ENCODE measurements at regions not wholly inside any gene's neighbourhood (a gene's known extent, or its start where the extent isn't known, plus 50 kb on each side); places are given as distances from the start of the nearest gene placed in this dataset.
A peak's percentile ranks its signal among the peaks of the same experiment; 100 is the strongest.

GRCh38 chr17:70588003-70588402, 418.7 kb downstream of the KCNJ2 start:
- no peak for TF ChIP-seq MAX (IDR thresholded peaks at IDR 0.05; ENCODE audit: insufficient read depth, insufficient read length)
- TF ChIP-seq POLR2A (IDR thresholded peaks at IDR 0.05; ENCODE audit: low read depth, low read length): no peak
- TF ChIP-seq FOS (IDR thresholded peaks at IDR 0.05; ENCODE audit: borderline replicate concordance, insufficient read depth, low read length): no peak
- no peak for TF ChIP-seq MYC (IDR thresholded peaks at IDR 0.05; ENCODE audit: low read depth, low read length)
- no peak for TF ChIP-seq CTCF (IDR thresholded peaks at IDR 0.05; ENCODE audit: extremely low read depth in 1 of 2, insufficient read depth in 1 of 2, low read depth in 1 of 2, low read length in 2 of 2)
- no peak for TF ChIP-seq POLR2AphosphoS5 (IDR thresholded peaks at IDR 0.05; ENCODE audit: insufficient read depth, low read depth, low read length)
- TF ChIP-seq GATA2 (IDR thresholded peaks at IDR 0.05; ENCODE audit: insufficient read depth, insufficient read length, low read depth, low read length): no peak
- no peak for TF ChIP-seq EZH2 (IDR thresholded peaks at IDR 0.05; ENCODE audit: borderline replicate concordance, low read depth, low read length, severe bottlenecking)
- TF ChIP-seq JUN (IDR thresholded peaks at IDR 0.05; ENCODE audit: borderline replicate concordance, insufficient read depth, insufficient read length, low read depth): no peak
- Histone ChIP-seq H3K9me3 (replicated peaks; ENCODE audit: control insufficient read depth, insufficient read depth, low read length) (no peaks in the 10 kb centered on the region), H3K4me3 (replicated peaks in 1 of 3; ENCODE audit: insufficient read depth in 1 of 3, low read depth in 1 of 3, low read length in 3 of 3) (no peak overlapping the region), H3K9me1 (replicated peaks; ENCODE audit: control insufficient read depth, extremely low read depth, insufficient read depth, low read length) (no peaks in the 10 kb centered on the region), H3K9ac (replicated peaks; ENCODE audit: extremely low read depth, insufficient read depth, low read length) (no peak overlapping the region), H3K79me2 (ENCODE audit: control insufficient read depth, insufficient read depth, low read length) (no peaks in the 10 kb centered on the region), H4K20me1 (replicated peaks; ENCODE audit: control insufficient read depth, extremely low read depth, insufficient read depth, low read length) (no peaks in the 10 kb centered on the region), H3K36me3 (ENCODE audit: control insufficient read depth in 2 of 2, extremely low read depth in 1 of 2, insufficient read depth in 2 of 2, low read length in 2 of 2) (no peaks in the 10 kb centered on the region), H2AFZ (ENCODE audit: low read depth, low read length) (no peak overlapping the region), H3K27ac (ENCODE audit: insufficient read depth, low read depth, low read length) (no peak overlapping the region), H3K27me3 (ENCODE audit: control insufficient read depth in 2 of 2, insufficient read depth in 2 of 2, low read length in 2 of 2) (no peaks in the 10 kb centered on the region), H3K4me1 (ENCODE audit: control insufficient read depth, extremely low read depth, insufficient read depth, low read length) (no peaks in the 10 kb centered on the region), H3K4me2 (ENCODE audit: insufficient read depth, low read length) (no peak overlapping the region)
- peak; percentile 3 for DNase-seq (ENCODE audit: low read depth, low spot score)
- FAIRE-seq: no peak
- CTCF ChIA-PET: no interaction called here
- dilution Hi-C loops (cut with MboI; ENCODE audit: extremely low pct_ligation_motif_present, low sequenced_read_pairs): no loop called here
- intact Hi-C loops (cut with micrococcal nuclease): no loop called here
- POLR2A ChIA-PET: no interaction called here
- no TSS peak for BruUV-seq (replicated peaks)

Data from endothelial cell of umbilical vein (primary cell).